Spleen (tissue), 11 donors: ENCODE measurements at regions not wholly inside any gene's neighbourhood (a gene's known extent, or its start where the extent isn't known, plus 50 kb on each side); places are given as distances from the start of the nearest gene placed in this dataset.

ENCODE experiments used
- DNase-seq: peaks from one replicate; pipeline ENCODE4 v3.0.0-alpha.2; 2020
- H3K27ac ChIP-seq, 8 donors: fragments of 200-600 bp; sonication (generic) in 7 of 8; 1 replicate in 4 of 8; 2 replicates in 4 of 8; pipeline versions ENCODE4 v1.5.0 to v1.8.0; 2016 to 2021; ENCODE audit warnings: inconsistent platforms in 4 of 8, mild to moderate bottlenecking in 4 of 8, moderate library complexity in 1 of 8
- H3K27me3 ChIP-seq, 7 donors: fragments of 200-600 bp; sonication (generic) in 6 of 7; replicated peaks in 1 of 7; 1 replicate in 4 of 7; 2 replicates in 3 of 7; pipeline versions ENCODE4 v1.5.0 to v1.8.0; 2016 to 2021; ENCODE audit warnings: inconsistent platforms in 3 of 7, mild to moderate bottlenecking in 1 of 7
- H3K36me3 ChIP-seq, 6 donors: fragments of 200-600 bp; sonication (generic) in 5 of 6; 1 replicate in 4 of 6; 2 replicates in 2 of 6; pipeline versions ENCODE4 v1.5.0 to v1.8.0; 2016 to 2021; ENCODE audit warnings: inconsistent platforms in 2 of 6
- H3K4me1 ChIP-seq, 6 donors: fragments of 200-600 bp; sonication (generic) in 5 of 6; 1 replicate in 3 of 6; 2 replicates in 3 of 6; pipeline versions ENCODE4 v1.5.0 to v1.8.0; 2016 to 2021; ENCODE audit warnings: inconsistent platforms in 3 of 6
- H3K4me3 ChIP-seq, 8 donors: fragments of 200-600 bp; sonication (generic) in 7 of 8; 1 replicate in 4 of 8; 2 replicates in 4 of 8; pipeline versions ENCODE4 v1.5.0 to v1.8.0; 2016 to 2021; ENCODE audit warnings: inconsistent platforms in 4 of 8, mild to moderate bottlenecking in 4 of 8, moderate library complexity in 2 of 8
- H3K9me3 ChIP-seq, 8 donors: fragments of 200-600 bp; sonication (generic) in 7 of 8; 1 replicate in 4 of 8; 2 replicates in 4 of 8; pipeline versions ENCODE4 v1.5.0 to v1.8.0; 2016 to 2021; ENCODE audit warnings: inconsistent platforms in 4 of 8
- CTCF ChIP-seq, 11 experiments: fragments of 200-600 bp in 7 of 11; fragments of 450-650 bp in 4 of 11; sonication (generic) in 4 of 11; IDR thresholded peaks in 8 of 11; conservative IDR thresholded peaks in 3 of 11; 1 replicate in 7 of 11; 2 replicates in 4 of 11; pipeline versions ENCODE4 v1.4.0 to v1.8.0; 2016 to 2021; ENCODE audit warnings: antibody characterized with exemption in 11 of 11, inconsistent platforms in 4 of 11, mild to moderate bottlenecking in 1 of 11
- POLR2A ChIP-seq, 3 donors: fragments of 450-650 bp; IDR thresholded peaks; one replicate each; pipeline ENCODE4 v1.5.1; 2017; ENCODE audit warnings: antibody characterized with exemption in 3 of 3, mild to moderate bottlenecking in 1 of 3
- POLR2AphosphoS5 ChIP-seq, 3 donors: sonication (generic); formaldehyde crosslinking; IDR thresholded peaks; one replicate each; pipeline ENCODE4 v1.5.1; 2017; ENCODE audit warnings: antibody characterized with exemption in 3 of 3
- WGBS, 5 donors: extraction: QIAGEN DNeasy Blood & Tissue Kit in 3 of 5; methylation state at CpG; one replicate each; pipeline versions ENCODE4 v1.1.5 to v1.1.7; 2013 to 2018; 5-methylcytosine and 5-hydroxymethylcytosine counted together
- intact Hi-C: fragments of 100-400 bp; cut with DNase I; formaldehyde crosslinking; loops from one replicate; pipeline ENCODE4 v1.15.0; 2023; ENCODE audit warnings: low total_unique reads
- donor health status: healthy with polysubstance abuse.
- donor health status: DM: no; HTN: no; CAD: no; lungs with moderate emphysema.
- donor health status: DM: no; HTN: no; CAD: no.
- donor health status: Bipolar disorder and iron deficiency.
- donor health status: healthy.
- donor health status: DM: no; HTN: no; CAD: no.
- donor health status: DM: yes; HTN: yes; CAD: no.

GRCh38 chr1:87269921-87270320, 58.8 kb upstream of the LMO4 start:
- Histone ChIP-seq H3K36me3 (no peaks in the 10 kb centered on the region), H3K4me3 (no peak overlapping the region), H3K4me1 (no peaks in the 10 kb centered on the region), H3K9me3 (no peaks in the 10 kb centered on the region), H3K27me3 (no peaks in the 10 kb centered on the region), H3K27ac (no peak overlapping the region)
- no peak for DNase-seq
- intact Hi-C loops: no loop called here
- 0 to 84% (median 4%) methylated on average over 1 of the region's 1 CpG for WGBS, 5 donors
- TF ChIP-seq POLR2A (IDR thresholded peaks at IDR 0.05) (no peak), POLR2AphosphoS5 (IDR thresholded peaks at IDR 0.05) (no peak)

GRCh38 chr1:87273291-87273690, 55.4 kb upstream of the LMO4 start:
- intact Hi-C loops: no loop called here
- Histone ChIP-seq H3K4me1 (no peaks in the 10 kb centered on the region), H3K27ac (no peak overlapping the region), H3K9me3 (no peaks in the 10 kb centered on the region), H3K27me3 (no peaks in the 10 kb centered on the region), H3K36me3 (no peaks in the 10 kb centered on the region), H3K4me3 (no peak overlapping the region)
- TF ChIP-seq POLR2A (IDR thresholded peaks at IDR 0.05) (no peak), CTCF (IDR thresholded peaks at IDR 0.05 in 8 of 11, conservative IDR thresholded peaks at IDR 0.05 in 3 of 11) (no peak), POLR2AphosphoS5 (IDR thresholded peaks at IDR 0.05) (no peak)
- DNase-seq: no peak
- WGBS, 5 donors: 37 to 61% (median 56%) methylated on average over 1 of the region's 1 CpG

- Histone ChIP-seq H3K36me3 (no peaks in the 10 kb centered on the region), H3K27ac (no peak overlapping the region), H3K9me3 (no peaks in the 10 kb centered on the region), H3K4me3 (no peak overlapping the region), H3K4me1 (peaks cover 0 to 8% (median 2%) of the 10 kb centered on the region in 6 donors), H3K27me3 (no peaks in the 10 kb centered on the region)
- intact Hi-C loops: no loop called here
- 76 to 91% (median 85%) methylated on average over 7 of the region's 7 CpGs for WGBS, 5 donors
- DNase-seq: no peak
- TF ChIP-seq POLR2AphosphoS5 (IDR thresholded peaks at IDR 0.05): no peak
- TF ChIP-seq CTCF (IDR thresholded peaks at IDR 0.05 in 8 of 11, conservative IDR thresholded peaks at IDR 0.05 in 3 of 11): no peak
- no peak for TF ChIP-seq POLR2A (IDR thresholded peaks at IDR 0.05)
These were observed 53.8 kb upstream of the LMO4 start for GRCh38 chr1:87274851-87275250.

GRCh38 chr1:87278825-87279535, 49.7 kb upstream of the LMO4 start:
- H3K36me3 ChIP-seq: no peaks in the 10 kb centered on the region
- intact Hi-C loops: no loop called here
- 48 to 74% (median 61%) methylated on average over 4 of the region's 4 CpGs for WGBS, 5 donors
- TF ChIP-seq POLR2A (IDR thresholded peaks at IDR 0.05) (no peak), CTCF (IDR thresholded peaks at IDR 0.05 in 8 of 11, conservative IDR thresholded peaks at IDR 0.05 in 3 of 11) (no peak), POLR2AphosphoS5 (IDR thresholded peaks at IDR 0.05) (no peak)
- no peak for DNase-seq
- peaks cover 0 to 10% (median 3%) of the 10 kb centered on the region in 6 donors for H3K4me1 ChIP-seq
- H3K27ac ChIP-seq: peak overlapping the region in 7 of 8 donors; percentile 22 to 55 (median 37)
- H3K4me3 ChIP-seq: no peak overlapping the region
- no peaks in the 10 kb centered on the region for H3K27me3 ChIP-seq
- H3K9me3 ChIP-seq: no peaks in the 10 kb centered on the region
